ENCODE measurements at regions not wholly inside any gene's neighbourhood (a gene's known extent, or its start where the extent isn't known, plus 50 kb on each side); places are given as distances from the start of the nearest gene placed in this dataset.

DNA sequence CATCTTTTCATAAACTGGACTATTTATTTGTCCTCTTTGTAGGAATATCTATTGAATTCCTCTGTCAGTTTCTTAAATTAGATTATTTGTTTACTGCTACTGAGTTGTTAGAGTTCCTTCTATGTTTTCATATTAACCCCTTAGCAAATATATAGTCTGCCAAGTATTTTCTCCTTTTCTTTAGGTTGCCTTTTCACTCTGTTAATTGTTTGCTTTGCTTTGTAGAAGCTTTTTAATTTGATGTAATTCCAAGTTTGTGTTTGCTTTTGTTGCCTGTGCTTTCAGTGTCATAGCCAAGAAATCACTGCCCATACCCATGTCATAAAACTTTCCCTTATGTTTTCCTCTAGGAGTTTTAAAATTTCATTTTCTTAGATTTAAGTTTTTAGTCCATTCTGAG lies 256.2 kb upstream of the SEMA3A start:
- TF ChIP-seq, protein P1, sequence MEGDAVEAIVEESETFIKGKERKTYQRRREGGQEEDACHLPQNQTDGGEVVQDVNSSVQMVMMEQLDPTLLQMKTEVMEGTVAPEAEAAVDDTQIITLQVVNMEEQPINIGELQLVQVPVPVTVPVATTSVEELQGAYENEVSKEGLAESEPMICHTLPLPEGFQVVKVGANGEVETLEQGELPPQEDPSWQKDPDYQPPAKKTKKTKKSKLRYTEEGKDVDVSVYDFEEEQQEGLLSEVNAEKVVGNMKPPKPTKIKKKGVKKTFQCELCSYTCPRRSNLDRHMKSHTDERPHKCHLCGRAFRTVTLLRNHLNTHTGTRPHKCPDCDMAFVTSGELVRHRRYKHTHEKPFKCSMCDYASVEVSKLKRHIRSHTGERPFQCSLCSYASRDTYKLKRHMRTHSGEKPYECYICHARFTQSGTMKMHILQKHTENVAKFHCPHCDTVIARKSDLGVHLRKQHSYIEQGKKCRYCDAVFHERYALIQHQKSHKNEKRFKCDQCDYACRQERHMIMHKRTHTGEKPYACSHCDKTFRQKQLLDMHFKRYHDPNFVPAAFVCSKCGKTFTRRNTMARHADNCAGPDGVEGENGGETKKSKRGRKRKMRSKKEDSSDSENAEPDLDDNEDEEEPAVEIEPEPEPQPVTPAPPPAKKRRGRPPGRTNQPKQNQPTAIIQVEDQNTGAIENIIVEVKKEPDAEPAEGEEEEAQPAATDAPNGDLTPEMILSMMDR (IDR thresholded peaks at IDR 0.05; ENCODE audit: poor library complexity, severe bottlenecking): no peak
- no peak for DNase-seq (ENCODE audit: low spot score)
- no peaks in the 10 kb centered on the region for H3K4me1 ChIP-seq (ENCODE audit: insufficient read depth, poor library complexity, severe bottlenecking)
- H3K27ac ChIP-seq (ENCODE audit: poor library complexity, severe bottlenecking): no peak overlapping the region
- no peak for ATAC-seq (ENCODE audit: low read depth)
- no peaks in the 10 kb centered on the region for H3K36me3 ChIP-seq (ENCODE audit: low read depth)
- no peaks in the 10 kb centered on the region for H3K27me3 ChIP-seq (ENCODE audit: insufficient read depth, poor library complexity, severe bottlenecking)
- no peak overlapping the region for H3K4me3 ChIP-seq (ENCODE audit: severe bottlenecking)
- H3K9me3 ChIP-seq (ENCODE audit: severe bottlenecking): no peaks in the 10 kb centered on the region

GRCh38 chr7:84447636-84448293 lies 253.2 kb upstream of the SEMA3A start:
- no peaks in the 10 kb centered on the region for H3K4me1 ChIP-seq (ENCODE audit: insufficient read depth, poor library complexity, severe bottlenecking)
- ATAC-seq (ENCODE audit: low read depth) (no peak), DNase-seq (ENCODE audit: low spot score) (no peak)
- TF ChIP-seq, protein P1 (IDR thresholded peaks at IDR 0.05; ENCODE audit: poor library complexity, severe bottlenecking): no peak
- no peak overlapping the region for H3K4me3 ChIP-seq (ENCODE audit: severe bottlenecking)
- H3K9me3 ChIP-seq (ENCODE audit: severe bottlenecking): no peaks in the 10 kb centered on the region
- H3K36me3 ChIP-seq (ENCODE audit: low read depth): no peaks in the 10 kb centered on the region
- H3K27me3 ChIP-seq (ENCODE audit: insufficient read depth, poor library complexity, severe bottlenecking): no peaks in the 10 kb centered on the region
- no peak overlapping the region for H3K27ac ChIP-seq (ENCODE audit: poor library complexity, severe bottlenecking)

- Histone ChIP-seq H3K4me3 (ENCODE audit: severe bottlenecking) (no peak overlapping the region), H3K9me3 (ENCODE audit: severe bottlenecking) (no peaks in the 10 kb centered on the region)
- no peak for ATAC-seq (ENCODE audit: low read depth)
Observed at GRCh38 chr7:84446991-84447480, 252.4 kb upstream of the SEMA3A start.

DNA sequence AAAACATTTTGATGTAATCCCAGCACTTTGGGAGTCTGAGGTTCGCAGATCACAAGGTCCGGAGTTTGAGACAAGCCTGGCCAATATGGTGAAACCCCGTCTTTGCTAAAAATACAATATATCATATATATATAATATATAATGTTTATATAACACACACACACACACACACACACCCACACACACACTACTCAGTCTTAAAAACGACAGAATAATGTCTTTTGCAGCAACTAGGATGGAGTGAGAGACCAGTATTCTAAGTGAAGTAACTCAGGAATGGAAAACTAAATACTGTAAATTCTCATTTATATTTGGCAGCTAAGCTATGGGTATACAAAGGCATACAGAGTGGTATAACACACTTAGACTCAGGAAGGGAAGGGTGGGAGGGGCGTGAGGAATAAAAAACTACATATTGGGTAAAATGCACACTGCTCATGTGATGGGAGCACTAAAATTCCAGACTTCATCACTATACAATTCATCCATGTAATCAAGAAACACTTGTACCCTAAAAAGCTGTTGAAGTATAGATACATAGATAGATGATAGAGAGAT lies 231.2 kb upstream of the SEMA3A start:
- Histone ChIP-seq H3K36me3 (ENCODE audit: low read depth) (no peaks in the 10 kb centered on the region), H3K4me3 (ENCODE audit: severe bottlenecking) (no peak overlapping the region), H3K27me3 (ENCODE audit: insufficient read depth, poor library complexity, severe bottlenecking) (no peaks in the 10 kb centered on the region), H3K4me1 (ENCODE audit: insufficient read depth, poor library complexity, severe bottlenecking) (peaks cover 5% of the 10 kb centered on the region), H3K27ac (ENCODE audit: poor library complexity, severe bottlenecking) (no peak overlapping the region), H3K9me3 (ENCODE audit: severe bottlenecking) (no peaks in the 10 kb centered on the region)
- DNase-seq (ENCODE audit: low spot score) (no peak), ATAC-seq (ENCODE audit: low read depth) (no peak)
- TF ChIP-seq, protein P1 (IDR thresholded peaks at IDR 0.05; ENCODE audit: poor library complexity, severe bottlenecking): no peak

More at GRCh38 chr7:84446991-84447480, 252.4 kb upstream of the SEMA3A start:
- TF ChIP-seq, protein P1 (IDR thresholded peaks at IDR 0.05; ENCODE audit: poor library complexity, severe bottlenecking): no peak
- no peak overlapping the region for H3K27ac ChIP-seq (ENCODE audit: poor library complexity, severe bottlenecking)
- H3K4me1 ChIP-seq (ENCODE audit: insufficient read depth, poor library complexity, severe bottlenecking): no peaks in the 10 kb centered on the region
- DNase-seq (ENCODE audit: low spot score): peak; percentile 46
- no peaks in the 10 kb centered on the region for H3K27me3 ChIP-seq (ENCODE audit: insufficient read depth, poor library complexity, severe bottlenecking)
- no peaks in the 10 kb centered on the region for H3K36me3 ChIP-seq (ENCODE audit: low read depth)

DNA sequence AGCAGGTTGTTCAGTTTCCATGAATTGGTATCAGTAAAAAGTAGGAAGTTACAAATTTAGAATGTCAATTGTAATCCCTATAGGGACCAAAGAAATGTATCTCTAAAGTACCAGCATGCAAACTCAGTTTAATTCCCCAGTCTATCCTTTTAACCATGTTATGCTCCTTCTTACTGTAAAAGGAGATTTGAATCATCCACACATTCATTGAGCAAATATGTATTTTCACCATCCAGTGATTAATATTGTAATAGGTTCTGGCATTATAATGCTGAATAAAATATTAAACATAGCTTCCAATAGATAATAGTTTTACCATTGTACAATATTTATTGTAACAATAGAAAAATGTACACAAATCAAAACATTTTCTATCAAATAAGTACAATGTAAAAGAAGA lies 228.2 kb upstream of the SEMA3A start:
- H3K27ac ChIP-seq (ENCODE audit: poor library complexity, severe bottlenecking): no peak overlapping the region
- no peak for DNase-seq (ENCODE audit: low spot score)
- H3K4me1 ChIP-seq (ENCODE audit: insufficient read depth, poor library complexity, severe bottlenecking): peaks cover 5% of the 10 kb centered on the region
- H3K9me3 ChIP-seq (ENCODE audit: severe bottlenecking): no peaks in the 10 kb centered on the region
- no peaks in the 10 kb centered on the region for H3K27me3 ChIP-seq (ENCODE audit: insufficient read depth, poor library complexity, severe bottlenecking)
- no peaks in the 10 kb centered on the region for H3K36me3 ChIP-seq (ENCODE audit: low read depth)
- TF ChIP-seq, protein P1 (IDR thresholded peaks at IDR 0.05; ENCODE audit: poor library complexity, severe bottlenecking): no peak
- no peak overlapping the region for H3K4me3 ChIP-seq (ENCODE audit: severe bottlenecking)
- ATAC-seq (ENCODE audit: low read depth): peak; percentile 60; the same call in 1 of the 3 replicates

All from RWPE2 (cell line).